ENCODE measurements at regions not wholly inside any gene's neighbourhood (a gene's known extent, or its start where the extent isn't known, plus 50 kb on each side); places are given as distances from the start of the nearest gene placed in this dataset.

GRCh38 chr18:75358928-75359327, 68.6 kb downstream of the SMIM21 start:
- Mint-ChIP-seq H3K9me3 (peaks cover 14% of the 10 kb centered on the region), H3K4me3 (no peak overlapping the region), H3K27me3 (ENCODE audit: low read depth) (no peaks in the 10 kb centered on the region), H3K36me3 (ENCODE audit: low read depth) (no peaks in the 10 kb centered on the region), H3K4me1 (ENCODE audit: low read depth) (no peaks in the 10 kb centered on the region), H3K27ac (no peak overlapping the region)
- DNase-seq: no peak
- CTCF ChIA-PET: no interaction called here
- intact Hi-C loops (cut with micrococcal nuclease): no loop called here

GRCh38 chr18:75353357-75353756, 74.1 kb downstream of the SMIM21 start:
- H3K27ac Mint-ChIP-seq: no peak overlapping the region
- intact Hi-C loops (cut with micrococcal nuclease): no loop called here
- CTCF ChIA-PET: no interaction called here
- H3K4me1 Mint-ChIP-seq (ENCODE audit: low read depth): no peaks in the 10 kb centered on the region
- peaks cover 31% of the 10 kb centered on the region for H3K9me3 Mint-ChIP-seq
- H3K27me3 Mint-ChIP-seq (ENCODE audit: low read depth): no peaks in the 10 kb centered on the region
- peaks cover 4% of the 10 kb centered on the region for H3K36me3 Mint-ChIP-seq (ENCODE audit: low read depth)
- no peak for DNase-seq
- H3K4me3 Mint-ChIP-seq: no peak overlapping the region

- no peaks in the 10 kb centered on the region for H3K4me1 Mint-ChIP-seq (ENCODE audit: low read depth)
- H3K36me3 Mint-ChIP-seq (ENCODE audit: low read depth): peaks cover 4% of the 10 kb centered on the region
- H3K27ac Mint-ChIP-seq: no peak overlapping the region
- intact Hi-C loops (cut with micrococcal nuclease): no loop called here
- peaks cover 3% of the 10 kb centered on the region for H3K27me3 Mint-ChIP-seq (ENCODE audit: low read depth)
- H3K9me3 Mint-ChIP-seq: peaks cover 23% of the 10 kb centered on the region
- H3K4me3 Mint-ChIP-seq: no peak overlapping the region
- no peak for DNase-seq
- CTCF ChIA-PET: no interaction called here
These were observed 76.1 kb downstream of the SMIM21 start for GRCh38 chr18:75351409-75351808.

GRCh38 chr18:75350857-75351256, 76.6 kb downstream of the SMIM21 start:
- intact Hi-C loops (cut with micrococcal nuclease): no loop called here
- Mint-ChIP-seq H3K27ac (no peak overlapping the region), H3K36me3 (ENCODE audit: low read depth) (peaks cover 4% of the 10 kb centered on the region), H3K4me3 (no peak overlapping the region), H3K27me3 (ENCODE audit: low read depth) (peaks cover 3% of the 10 kb centered on the region), H3K4me1 (ENCODE audit: low read depth) (no peaks in the 10 kb centered on the region), H3K9me3 (peaks cover 23% of the 10 kb centered on the region)
- no peak for DNase-seq
- CTCF ChIA-PET: no interaction called here

GRCh38 chr18:75350512-75350839, 77.0 kb downstream of the SMIM21 start:
- Mint-ChIP-seq H3K4me1 (ENCODE audit: low read depth) (no peaks in the 10 kb centered on the region), H3K27ac (no peak overlapping the region), H3K4me3 (no peak overlapping the region), H3K27me3 (ENCODE audit: low read depth) (peaks cover 3% of the 10 kb centered on the region), H3K36me3 (ENCODE audit: low read depth) (peaks cover 4% of the 10 kb centered on the region), H3K9me3 (peaks cover 23% of the 10 kb centered on the region)
- intact Hi-C loops (cut with micrococcal nuclease): no loop called here
- DNase-seq: no peak
- CTCF ChIA-PET: no interaction called here

GRCh38 chr18:75349668-75350511, 77.6 kb downstream of the SMIM21 start:
- Mint-ChIP-seq H3K36me3 (ENCODE audit: low read depth) (peaks cover 4% of the 10 kb centered on the region), H3K27me3 (ENCODE audit: low read depth) (peaks cover 3% of the 10 kb centered on the region), H3K4me3 (no peak overlapping the region), H3K4me1 (ENCODE audit: low read depth) (no peaks in the 10 kb centered on the region), H3K9me3 (peaks cover 23% of the 10 kb centered on the region), H3K27ac (no peak overlapping the region)
- intact Hi-C loops (cut with micrococcal nuclease): no loop called here
- DNase-seq: no peak
- CTCF ChIA-PET: no interaction called here

DNA sequence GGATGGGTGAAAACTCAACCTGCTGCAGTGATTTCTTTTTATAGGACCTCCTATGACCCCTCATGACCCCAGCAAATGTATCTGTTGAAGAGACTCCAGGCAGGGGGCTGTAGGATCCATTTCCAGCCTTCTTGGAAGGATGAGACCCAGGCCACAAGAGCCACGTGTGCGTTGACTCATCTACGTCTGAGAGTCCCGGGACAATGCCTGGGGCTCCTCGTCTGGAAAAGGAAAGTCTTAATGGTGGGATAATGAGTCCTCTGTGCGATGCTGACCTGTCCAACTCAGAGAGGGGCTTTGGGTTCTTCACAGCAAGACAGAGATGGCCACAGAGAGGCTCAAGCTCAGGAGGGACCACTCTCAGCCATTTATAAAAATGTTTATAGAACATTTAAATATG, 80.8 kb downstream of the SMIM21 start:
- no peaks in the 10 kb centered on the region for H3K4me1 Mint-ChIP-seq (ENCODE audit: low read depth)
- peaks cover 3% of the 10 kb centered on the region for H3K27me3 Mint-ChIP-seq (ENCODE audit: low read depth)
- H3K27ac Mint-ChIP-seq: no peak overlapping the region
- H3K9me3 Mint-ChIP-seq: no peaks in the 10 kb centered on the region
- intact Hi-C loops (cut with micrococcal nuclease): no loop called here
- H3K36me3 Mint-ChIP-seq (ENCODE audit: low read depth): no peaks in the 10 kb centered on the region
- H3K4me3 Mint-ChIP-seq: no peak overlapping the region
- CTCF ChIA-PET: no interaction called here
- DNase-seq: no peak

- intact Hi-C loops (cut with micrococcal nuclease): no loop called here
- DNase-seq: no peak
- H3K9me3 Mint-ChIP-seq: no peaks in the 10 kb centered on the region
- H3K27ac Mint-ChIP-seq: no peak overlapping the region
- H3K36me3 Mint-ChIP-seq (ENCODE audit: low read depth): no peaks in the 10 kb centered on the region
- H3K4me3 Mint-ChIP-seq: no peak overlapping the region
- CTCF ChIA-PET: no interaction called here
- H3K4me1 Mint-ChIP-seq (ENCODE audit: low read depth): no peaks in the 10 kb centered on the region
- peaks cover 3% of the 10 kb centered on the region for H3K27me3 Mint-ChIP-seq (ENCODE audit: low read depth)
These were observed 82.9 kb downstream of the SMIM21 start for GRCh38 chr18:75344615-75345014.

DNA sequence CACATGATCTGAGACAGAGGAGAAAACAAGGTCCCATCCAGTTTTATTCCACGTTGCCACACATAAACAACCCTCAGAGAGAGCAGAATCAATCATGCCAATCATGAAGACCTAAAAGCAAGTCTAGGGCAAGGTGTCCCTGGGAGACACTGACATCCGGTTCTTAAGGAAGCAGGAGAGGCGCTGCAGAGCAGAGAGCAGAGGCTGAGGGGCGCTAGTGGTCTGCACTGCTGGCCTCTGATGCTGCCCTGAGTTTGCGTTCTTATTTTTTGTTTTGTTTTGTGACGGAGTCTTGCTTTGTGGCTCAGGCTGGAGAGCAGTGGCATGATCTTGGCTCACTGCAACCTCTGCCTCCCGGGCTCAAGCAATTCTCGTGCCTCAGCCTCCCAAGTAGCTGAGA, 83.3 kb downstream of the SMIM21 start:
- Mint-ChIP-seq H3K27ac (no peak overlapping the region), H3K36me3 (ENCODE audit: low read depth) (no peaks in the 10 kb centered on the region), H3K27me3 (ENCODE audit: low read depth) (peaks cover 3% of the 10 kb centered on the region), H3K4me1 (ENCODE audit: low read depth) (no peaks in the 10 kb centered on the region), H3K4me3 (no peak overlapping the region), H3K9me3 (no peaks in the 10 kb centered on the region)
- DNase-seq: no peak
- CTCF ChIA-PET: no interaction called here
- intact Hi-C loops (cut with micrococcal nuclease): no loop called here

DNA sequence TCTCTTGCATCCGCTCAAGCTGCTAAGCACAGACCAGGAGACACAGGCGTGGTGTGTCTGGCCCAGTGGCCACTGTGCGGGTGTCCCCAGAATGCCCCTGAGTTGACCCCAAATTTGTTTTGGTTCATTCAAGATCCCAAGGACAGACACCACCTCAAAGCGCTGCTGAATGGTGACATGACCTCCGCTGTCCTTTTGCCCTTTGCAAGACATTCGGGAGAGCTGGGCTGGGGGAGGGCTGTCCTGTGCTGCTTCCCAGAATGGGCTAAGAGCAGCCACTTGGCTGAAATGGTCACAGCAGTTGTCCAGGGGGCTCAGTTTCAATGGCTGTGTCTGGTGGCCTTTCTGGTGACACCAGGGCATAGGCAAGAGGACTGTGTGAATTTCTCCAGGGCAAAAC, 84.1 kb downstream of the SMIM21 start:
- CTCF ChIA-PET: no interaction called here
- Mint-ChIP-seq H3K27me3 (ENCODE audit: low read depth) (peaks cover 3% of the 10 kb centered on the region), H3K4me3 (no peak overlapping the region), H3K27ac (no peak overlapping the region), H3K36me3 (ENCODE audit: low read depth) (no peaks in the 10 kb centered on the region), H3K4me1 (ENCODE audit: low read depth) (no peaks in the 10 kb centered on the region), H3K9me3 (no peaks in the 10 kb centered on the region)
- DNase-seq: no peak
- intact Hi-C loops (cut with micrococcal nuclease): no loop called here

- no peaks in the 10 kb centered on the region for H3K4me1 Mint-ChIP-seq (ENCODE audit: low read depth)
These were observed 85.6 kb downstream of the SMIM21 start for GRCh38 chr18:75341897-75342296.

DNA sequence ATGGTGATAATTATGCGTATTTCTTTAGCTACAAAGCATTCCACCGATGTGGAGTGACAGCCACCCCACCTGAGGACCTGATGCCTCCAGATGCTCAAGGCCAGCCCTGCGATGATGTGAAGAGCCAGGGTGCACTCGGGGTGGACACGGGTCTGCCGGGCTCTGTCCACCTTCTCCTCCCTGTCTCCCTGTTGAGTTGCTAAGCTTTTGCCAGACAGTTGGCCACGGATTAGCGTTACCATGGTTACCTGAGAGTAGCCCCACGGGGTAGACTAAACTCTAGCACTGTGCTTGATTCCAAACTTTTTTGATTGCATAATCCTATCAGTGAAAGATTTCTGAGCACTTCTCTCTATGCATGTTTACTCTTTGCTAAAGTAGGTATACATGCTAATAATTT, 86.2 kb downstream of the SMIM21 start:
- H3K9me3 Mint-ChIP-seq: no peaks in the 10 kb centered on the region
- H3K27me3 Mint-ChIP-seq (ENCODE audit: low read depth): no peaks in the 10 kb centered on the region
- H3K27ac Mint-ChIP-seq: no peak overlapping the region
- intact Hi-C loops (cut with micrococcal nuclease): no loop called here
- no peak overlapping the region for H3K4me3 Mint-ChIP-seq
- no peaks in the 10 kb centered on the region for H3K4me1 Mint-ChIP-seq (ENCODE audit: low read depth)
- DNase-seq: no peak
- H3K36me3 Mint-ChIP-seq (ENCODE audit: low read depth): no peaks in the 10 kb centered on the region
- CTCF ChIA-PET: interaction anchor here (0.5 kb wide), 1 partner anchor 139 kb away, joined by 3 read pairs; no protein-coding TSS in a partner anchor

More at GRCh38 chr18:75341897-75342296, 85.6 kb downstream of the SMIM21 start:
- CTCF ChIA-PET: no interaction called here
- Mint-ChIP-seq H3K27ac (no peak overlapping the region), H3K4me3 (no peak overlapping the region), H3K36me3 (ENCODE audit: low read depth) (no peaks in the 10 kb centered on the region), H3K27me3 (ENCODE audit: low read depth) (no peaks in the 10 kb centered on the region), H3K9me3 (no peaks in the 10 kb centered on the region)
- intact Hi-C loops (cut with micrococcal nuclease): no loop called here
- DNase-seq: no peak

DNA sequence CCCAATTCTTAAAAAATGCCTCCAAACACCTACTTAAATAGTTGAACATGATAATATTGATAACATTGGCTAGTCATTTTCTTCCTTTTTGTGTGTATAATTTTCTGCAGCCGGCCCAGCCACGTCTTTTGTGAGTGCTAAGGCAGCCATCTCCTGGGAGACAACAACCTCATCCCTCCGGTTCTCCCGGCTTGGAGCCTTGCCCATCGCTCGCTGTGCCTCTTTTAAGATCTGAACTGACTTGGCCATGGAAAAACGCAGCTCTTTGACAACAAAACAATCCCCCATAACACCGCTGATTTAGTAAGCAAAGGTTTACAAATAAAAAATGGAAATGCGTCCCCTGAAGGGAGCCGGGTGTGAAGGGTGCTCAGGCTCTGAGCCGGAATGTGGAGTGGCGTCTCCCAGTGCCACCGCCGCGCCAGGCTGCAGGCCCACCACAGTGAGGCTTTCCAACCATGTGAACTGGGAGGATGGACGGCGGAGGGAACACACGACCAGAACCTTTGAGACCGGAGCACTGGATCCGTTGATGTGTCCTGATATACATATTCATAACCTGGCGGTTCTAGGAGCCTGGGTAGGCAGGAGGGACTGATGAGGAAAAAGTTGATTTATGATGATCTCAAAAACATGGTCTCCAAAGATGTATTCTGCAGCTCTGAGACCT, 87.4 kb downstream of the SMIM21 start:
- no peak overlapping the region for H3K4me3 Mint-ChIP-seq
- no peaks in the 10 kb centered on the region for H3K9me3 Mint-ChIP-seq
- CTCF ChIA-PET: no interaction called here
- no peak for DNase-seq
- no peaks in the 10 kb centered on the region for H3K36me3 Mint-ChIP-seq (ENCODE audit: low read depth)
- H3K27me3 Mint-ChIP-seq (ENCODE audit: low read depth): no peaks in the 10 kb centered on the region
- H3K4me1 Mint-ChIP-seq (ENCODE audit: low read depth): no peaks in the 10 kb centered on the region
- H3K27ac Mint-ChIP-seq: no peak overlapping the region
- intact Hi-C loops (cut with micrococcal nuclease): no loop called here

Data from activated naive CD4-positive, alpha-beta T cell treated with anti-CD3 and anti-CD28 coated beads for 36 hours (primary cell).